ENCODE measurements at regions not wholly inside any gene's neighbourhood (a gene's known extent, or its start where the extent isn't known, plus 50 kb on each side); places are given as distances from the start of the nearest gene placed in this dataset.

DNA sequence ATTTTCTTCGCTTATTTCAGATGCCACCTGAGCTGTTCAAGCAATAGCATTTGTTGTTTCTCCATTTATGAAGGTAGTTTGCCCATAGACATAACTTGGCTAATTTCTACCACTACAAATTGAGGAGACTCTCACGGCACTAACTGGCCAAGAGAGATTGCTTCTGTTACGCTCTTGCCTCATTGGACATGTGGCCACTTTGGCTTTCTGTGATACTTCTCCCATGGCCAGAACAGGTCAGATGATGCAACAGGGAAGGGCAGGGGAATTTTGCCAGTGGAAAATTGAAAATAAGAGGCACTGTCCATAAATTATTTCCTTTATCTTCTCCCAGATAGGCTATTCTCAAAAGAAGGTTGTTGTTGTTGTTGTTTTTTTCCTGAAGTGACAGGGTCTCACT is 1633.3 kb upstream of the LRRTM3 start:
- Histone ChIP-seq H3K4me3 (ENCODE audit: low read depth in 1 of 5, low read length in 5 of 5) (no peak overlapping the region), H3K27ac (ENCODE audit: low read depth, low read length) (no peak overlapping the region), H3K9ac (ENCODE audit: low read length in 5 of 5) (no peak overlapping the region), H3K27me3 (ENCODE audit: control insufficient read depth in 5 of 5, insufficient read depth in 4 of 5, low read length in 5 of 5) (no peaks in the 10 kb centered on the region), H3K9me3 (ENCODE audit: control insufficient read depth in 5 of 5, low read length in 5 of 5) (no peaks in the 10 kb centered on the region), H3K36me3 (ENCODE audit: control insufficient read depth in 5 of 5, insufficient read depth in 5 of 5, low read length in 5 of 5) (no peaks in the 10 kb centered on the region), H3K4me1 (ENCODE audit: control insufficient read depth in 5 of 5, insufficient read depth in 5 of 5, low read length in 5 of 5) (no peaks in the 10 kb centered on the region)

- Histone ChIP-seq H3K27ac (ENCODE audit: low read depth, low read length) (no peak overlapping the region), H3K36me3 (ENCODE audit: control insufficient read depth in 5 of 5, insufficient read depth in 5 of 5, low read length in 5 of 5) (no peaks in the 10 kb centered on the region), H3K4me3 (ENCODE audit: low read depth in 1 of 5, low read length in 5 of 5) (no peak overlapping the region), H3K4me1 (ENCODE audit: control insufficient read depth in 5 of 5, insufficient read depth in 5 of 5, low read length in 5 of 5) (no peaks in the 10 kb centered on the region), H3K27me3 (ENCODE audit: control insufficient read depth in 5 of 5, insufficient read depth in 4 of 5, low read length in 5 of 5) (no peaks in the 10 kb centered on the region), H3K9me3 (ENCODE audit: control insufficient read depth in 5 of 5, low read length in 5 of 5) (no peaks in the 10 kb centered on the region), H3K9ac (ENCODE audit: low read length in 5 of 5) (no peak overlapping the region)
Measured at GRCh38 chr10:65294329-65294728, 1631.5 kb upstream of the LRRTM3 start.

DNA sequence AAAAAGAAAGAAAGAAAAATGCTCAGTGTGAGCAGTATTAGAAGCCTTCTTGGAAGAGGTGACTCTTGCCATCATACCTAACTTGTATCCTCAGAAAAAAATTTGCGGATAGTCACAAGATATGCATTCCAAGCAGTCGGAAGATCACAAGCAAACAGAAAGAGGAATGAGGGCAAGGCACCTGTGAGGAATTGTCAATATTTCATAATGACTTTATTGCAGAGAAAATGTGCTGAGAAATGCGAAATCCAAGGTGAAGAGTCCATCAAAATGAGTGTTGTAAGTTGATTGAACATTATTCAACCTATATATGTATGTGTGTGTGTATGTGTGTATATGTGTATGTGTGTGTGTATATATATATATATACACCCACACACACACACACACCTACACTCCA is 1624.7 kb upstream of the LRRTM3 start:
- Histone ChIP-seq H3K36me3 (ENCODE audit: control insufficient read depth in 5 of 5, insufficient read depth in 5 of 5, low read length in 5 of 5) (no peaks in the 10 kb centered on the region), H3K27ac (ENCODE audit: low read depth, low read length) (no peak overlapping the region), H3K9me3 (ENCODE audit: control insufficient read depth in 5 of 5, low read length in 5 of 5) (no peaks in the 10 kb centered on the region), H3K4me1 (ENCODE audit: control insufficient read depth in 5 of 5, insufficient read depth in 5 of 5, low read length in 5 of 5) (no peaks in the 10 kb centered on the region), H3K9ac (ENCODE audit: low read length in 5 of 5) (no peak overlapping the region), H3K27me3 (ENCODE audit: control insufficient read depth in 5 of 5, insufficient read depth in 4 of 5, low read length in 5 of 5) (no peaks in the 10 kb centered on the region), H3K4me3 (ENCODE audit: low read depth in 1 of 5, low read length in 5 of 5) (no peak overlapping the region)

DNA sequence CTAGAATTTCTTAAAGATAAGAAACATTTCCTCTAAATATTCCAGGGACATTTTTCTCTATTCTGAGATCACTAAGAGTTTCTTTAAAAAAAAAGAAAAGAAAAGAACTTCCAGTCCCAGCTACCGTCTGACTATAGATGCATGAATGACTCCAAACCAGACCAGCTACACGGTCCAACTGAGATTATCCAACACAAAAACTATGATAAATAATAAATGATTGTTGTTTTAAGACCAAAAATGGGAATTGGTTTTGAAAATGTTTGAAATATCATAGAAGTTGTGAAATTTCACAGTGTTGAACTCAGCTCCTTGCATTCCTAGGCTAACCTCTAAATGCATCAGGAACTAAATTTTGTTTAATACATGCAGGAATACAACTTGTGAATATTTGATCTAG is 1619.6 kb upstream of the LRRTM3 start:
- Histone ChIP-seq H3K9me3 (ENCODE audit: control insufficient read depth in 5 of 5, low read length in 5 of 5) (no peaks in the 10 kb centered on the region), H3K9ac (ENCODE audit: low read length in 5 of 5) (no peak overlapping the region)

DNA sequence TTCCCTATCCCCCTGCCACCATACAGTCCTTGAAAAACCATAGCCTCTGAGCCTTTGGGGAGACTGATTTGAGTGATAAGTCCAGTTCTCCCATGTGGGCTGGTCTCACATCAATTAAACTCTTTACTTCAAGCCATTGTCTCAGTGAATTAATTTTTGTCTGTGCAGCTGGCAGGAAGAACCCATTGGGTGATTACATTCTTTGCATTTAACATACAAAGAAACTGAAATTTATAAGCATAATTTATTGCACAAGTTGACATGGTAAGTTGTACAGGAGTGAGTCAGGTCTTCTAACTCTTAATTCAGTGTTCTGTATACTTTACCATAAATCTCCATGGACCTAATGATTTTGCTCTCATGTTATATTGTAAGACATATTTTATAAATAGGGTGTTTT is 1613.0 kb upstream of the LRRTM3 start:
- H3K4me3 ChIP-seq (ENCODE audit: low read depth in 1 of 5, low read length in 5 of 5), result no peak overlapping the region
- H3K9me3 ChIP-seq (ENCODE audit: control insufficient read depth in 5 of 5, low read length in 5 of 5), result no peaks in the 10 kb centered on the region
- no peaks in the 10 kb centered on the region for H3K27me3 ChIP-seq (ENCODE audit: control insufficient read depth in 5 of 5, insufficient read depth in 4 of 5, low read length in 5 of 5)
- no peaks in the 10 kb centered on the region for H3K36me3 ChIP-seq (ENCODE audit: control insufficient read depth in 5 of 5, insufficient read depth in 5 of 5, low read length in 5 of 5)
- no peaks in the 10 kb centered on the region for H3K4me1 ChIP-seq (ENCODE audit: control insufficient read depth in 5 of 5, insufficient read depth in 5 of 5, low read length in 5 of 5)
- no peak overlapping the region for H3K9ac ChIP-seq (ENCODE audit: low read length in 5 of 5)
- H3K27ac ChIP-seq (ENCODE audit: low read depth, low read length), result no peak overlapping the region

More for the DNA sequence above, 1619.6 kb upstream of the LRRTM3 start:
- no peak overlapping the region for H3K4me3 ChIP-seq (ENCODE audit: low read depth in 1 of 5, low read length in 5 of 5)
- H3K36me3 ChIP-seq (ENCODE audit: control insufficient read depth in 5 of 5, insufficient read depth in 5 of 5, low read length in 5 of 5), result no peaks in the 10 kb centered on the region
- no peaks in the 10 kb centered on the region for H3K4me1 ChIP-seq (ENCODE audit: control insufficient read depth in 5 of 5, insufficient read depth in 5 of 5, low read length in 5 of 5)
- no peaks in the 10 kb centered on the region for H3K27me3 ChIP-seq (ENCODE audit: control insufficient read depth in 5 of 5, insufficient read depth in 4 of 5, low read length in 5 of 5)
- H3K27ac ChIP-seq (ENCODE audit: low read depth, low read length), result no peak overlapping the region

DNA sequence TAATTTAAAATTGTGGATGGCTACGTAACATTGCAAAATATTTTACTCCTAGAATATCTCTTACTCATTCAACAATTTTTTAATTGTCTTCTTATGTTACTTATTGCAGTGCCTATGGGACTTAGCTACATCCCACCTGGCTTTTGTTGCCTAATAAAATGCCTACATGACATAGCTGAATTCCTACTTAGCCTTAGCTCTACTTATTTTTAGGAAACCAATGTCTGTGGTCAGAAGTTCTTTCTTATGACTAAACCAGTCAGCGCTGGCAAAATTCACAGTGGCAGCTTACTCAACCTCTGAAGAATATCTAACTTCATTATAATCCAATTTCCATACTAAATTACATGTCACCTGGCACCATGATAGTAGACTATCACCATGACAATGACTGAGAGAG is 1612.4 kb upstream of the LRRTM3 start:
- no peaks in the 10 kb centered on the region for H3K36me3 ChIP-seq (ENCODE audit: control insufficient read depth in 5 of 5, insufficient read depth in 5 of 5, low read length in 5 of 5)
- no peaks in the 10 kb centered on the region for H3K9me3 ChIP-seq (ENCODE audit: control insufficient read depth in 5 of 5, low read length in 5 of 5)
- no peak overlapping the region for H3K27ac ChIP-seq (ENCODE audit: low read depth, low read length)
- H3K9ac ChIP-seq (ENCODE audit: low read length in 5 of 5), result no peak overlapping the region
- no peak overlapping the region for H3K4me3 ChIP-seq (ENCODE audit: low read depth in 1 of 5, low read length in 5 of 5)
- H3K27me3 ChIP-seq (ENCODE audit: control insufficient read depth in 5 of 5, insufficient read depth in 4 of 5, low read length in 5 of 5), result no peaks in the 10 kb centered on the region
- H3K4me1 ChIP-seq (ENCODE audit: control insufficient read depth in 5 of 5, insufficient read depth in 5 of 5, low read length in 5 of 5), result no peaks in the 10 kb centered on the region

DNA sequence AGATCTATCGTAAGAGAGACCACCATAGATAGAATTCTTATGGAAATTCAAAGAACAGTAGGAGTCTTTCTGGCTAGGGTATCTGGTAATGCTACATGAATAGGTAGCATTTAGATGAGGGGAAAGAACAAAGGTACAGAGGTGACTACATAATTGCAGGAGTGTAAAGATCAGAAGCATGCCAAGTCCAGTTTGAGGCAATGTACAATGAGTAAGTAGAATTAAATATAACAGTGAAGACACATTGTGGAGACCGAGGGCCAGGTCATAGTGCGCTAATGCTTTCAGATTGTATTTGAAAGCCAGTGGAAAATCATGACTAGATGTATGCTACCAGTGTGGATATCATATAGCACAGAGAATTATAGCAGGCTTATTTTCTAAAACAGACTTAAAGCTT is 1611.6 kb upstream of the LRRTM3 start:
- Histone ChIP-seq H3K36me3 (ENCODE audit: control insufficient read depth in 5 of 5, insufficient read depth in 5 of 5, low read length in 5 of 5) (no peaks in the 10 kb centered on the region), H3K27ac (ENCODE audit: low read depth, low read length) (no peak overlapping the region), H3K27me3 (ENCODE audit: control insufficient read depth in 5 of 5, insufficient read depth in 4 of 5, low read length in 5 of 5) (no peaks in the 10 kb centered on the region), H3K9ac (ENCODE audit: low read length in 5 of 5) (no peak overlapping the region), H3K9me3 (ENCODE audit: control insufficient read depth in 5 of 5, low read length in 5 of 5) (no peaks in the 10 kb centered on the region), H3K4me3 (ENCODE audit: low read depth in 1 of 5, low read length in 5 of 5) (no peak overlapping the region), H3K4me1 (ENCODE audit: control insufficient read depth in 5 of 5, insufficient read depth in 5 of 5, low read length in 5 of 5) (peaks cover 0 to 3% (median 0%) of the 10 kb centered on the region in 5 donors)

DNA sequence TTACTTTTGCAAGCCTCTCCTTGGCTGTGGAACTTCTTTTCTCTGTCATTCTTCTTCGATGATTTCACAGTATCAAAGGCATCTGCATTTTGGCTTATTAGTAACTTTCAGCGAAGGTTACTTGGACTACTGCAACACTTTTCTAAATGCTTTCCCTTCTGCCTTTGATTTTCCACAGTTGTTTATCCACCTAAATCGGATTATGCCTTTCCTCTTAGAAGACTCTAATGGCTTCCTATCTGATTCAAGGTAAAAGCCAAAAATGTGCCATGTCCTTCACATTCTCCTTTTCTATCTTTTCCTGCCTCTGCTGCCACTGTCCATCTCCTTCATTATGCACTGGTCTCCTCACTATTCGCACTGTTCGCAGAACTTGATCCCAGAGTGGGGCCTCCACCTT is 1606.3 kb upstream of the LRRTM3 start:
- H3K4me3 ChIP-seq (ENCODE audit: low read depth in 1 of 5, low read length in 5 of 5), result no peak overlapping the region
- H3K27me3 ChIP-seq (ENCODE audit: control insufficient read depth in 5 of 5, insufficient read depth in 4 of 5, low read length in 5 of 5), result no peaks in the 10 kb centered on the region
- no peaks in the 10 kb centered on the region for H3K36me3 ChIP-seq (ENCODE audit: control insufficient read depth in 5 of 5, insufficient read depth in 5 of 5, low read length in 5 of 5)
- H3K4me1 ChIP-seq (ENCODE audit: control insufficient read depth in 5 of 5, insufficient read depth in 5 of 5, low read length in 5 of 5), result peaks cover 0 to 11% (median 0%) of the 10 kb centered on the region in 5 donors
- H3K9ac ChIP-seq (ENCODE audit: low read length in 5 of 5), result no peak overlapping the region
- no peaks in the 10 kb centered on the region for H3K9me3 ChIP-seq (ENCODE audit: control insufficient read depth in 5 of 5, low read length in 5 of 5)
- H3K27ac ChIP-seq (ENCODE audit: low read depth, low read length), result no peak overlapping the region

GRCh38 chr10:65320236-65321026 is 1605.4 kb upstream of the LRRTM3 start:
- Histone ChIP-seq H3K27ac (ENCODE audit: low read depth, low read length) (no peak overlapping the region), H3K4me1 (ENCODE audit: control insufficient read depth in 5 of 5, insufficient read depth in 5 of 5, low read length in 5 of 5) (peaks cover 0 to 11% (median 0%) of the 10 kb centered on the region in 5 donors), H3K9ac (ENCODE audit: low read length in 5 of 5) (no peak overlapping the region), H3K36me3 (ENCODE audit: control insufficient read depth in 5 of 5, insufficient read depth in 5 of 5, low read length in 5 of 5) (no peaks in the 10 kb centered on the region), H3K4me3 (ENCODE audit: low read depth in 1 of 5, low read length in 5 of 5) (no peak overlapping the region), H3K9me3 (ENCODE audit: control insufficient read depth in 5 of 5, low read length in 5 of 5) (no peaks in the 10 kb centered on the region), H3K27me3 (ENCODE audit: control insufficient read depth in 5 of 5, insufficient read depth in 4 of 5, low read length in 5 of 5) (no peaks in the 10 kb centered on the region)

DNA sequence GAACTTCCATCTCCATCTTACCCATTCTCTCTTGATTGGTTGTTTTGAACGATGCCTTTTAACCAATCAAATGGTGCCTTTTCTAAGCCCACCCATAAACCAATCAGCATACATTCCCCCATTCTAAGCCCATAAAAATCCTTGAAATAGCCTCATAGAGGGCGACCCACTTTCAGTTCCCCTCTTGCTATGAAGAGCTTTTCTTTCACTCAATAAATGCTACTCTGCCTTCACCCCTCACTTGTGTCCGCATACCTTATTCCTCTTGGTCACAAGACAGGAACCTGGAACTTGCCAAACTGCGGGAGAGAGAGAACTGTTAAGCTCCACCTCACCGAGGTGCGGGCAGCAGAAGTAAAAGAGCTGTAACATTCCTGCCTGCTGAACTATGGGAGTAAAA is 1602.0 kb upstream of the LRRTM3 start:
- Histone ChIP-seq H3K4me1 (ENCODE audit: control insufficient read depth in 5 of 5, insufficient read depth in 5 of 5, low read length in 5 of 5) (peaks cover 0 to 11% (median 0%) of the 10 kb centered on the region in 5 donors), H3K9me3 (ENCODE audit: control insufficient read depth in 5 of 5, low read length in 5 of 5) (no peaks in the 10 kb centered on the region), H3K4me3 (ENCODE audit: low read depth in 1 of 5, low read length in 5 of 5) (no peak overlapping the region), H3K27ac (ENCODE audit: low read depth, low read length) (no peak overlapping the region), H3K36me3 (ENCODE audit: control insufficient read depth in 5 of 5, insufficient read depth in 5 of 5, low read length in 5 of 5) (no peaks in the 10 kb centered on the region), H3K27me3 (ENCODE audit: control insufficient read depth in 5 of 5, insufficient read depth in 4 of 5, low read length in 5 of 5) (no peaks in the 10 kb centered on the region), H3K9ac (ENCODE audit: low read length in 5 of 5) (no peak overlapping the region)
